SK-N-MC (cell line): ENCODE measurements at regions not wholly inside any gene's neighbourhood (a gene's known extent, or its start where the extent isn't known, plus 50 kb on each side); places are given as distances from the start of the nearest gene placed in this dataset.
"Not testable (repeated sequence)": the region's sequence is repeated elsewhere in the genome, so short reads cannot be mapped to it uniquely, and the experiment has no call there.

ENCODE experiments used
- DNase-seq: peaks from one replicate; pipeline ENCODE4 v3.0.0-alpha.2; 2011; ENCODE audit warnings: low read depth, low spot score
- H3K27ac ChIP-seq: fragments of 200-600 bp; sonication (generic); 2 replicates; pipeline ENCODE4 v1.5.1; 2016; ENCODE audit warnings: mixed run types
- H3K36me3 ChIP-seq: fragments of 200-600 bp; sonication (generic); 2 replicates; pipeline ENCODE4 v1.6.1; 2017; ENCODE audit warnings: antibody characterized with exemption, low read length, mixed read lengths; ENCODE audit not compliant: insufficient read depth
- H3K4me3 ChIP-seq: fragments of 200-600 bp; sonication (generic); 2 replicates; pipeline ENCODE4 v1.5.1; 2016
- H3K9ac ChIP-seq: fragments of 200-600 bp; sonication (generic); 2 replicates; pipeline ENCODE4 v1.8.0; 2017; ENCODE audit warnings: mixed run types, mixed read lengths; ENCODE audit not compliant: insufficient read length
- H3K9me3 ChIP-seq: fragments of 200-600 bp; sonication (generic); 2 replicates; pipeline ENCODE4 v1.6.1; 2017; ENCODE audit warnings: low read depth, mild to moderate bottlenecking, antibody characterized with exemption, low read length, moderate library complexity, mixed read lengths
- EZH2 ChIP-seq: fragments of 200-600 bp; sonication (generic); IDR thresholded peaks from one replicate; pipeline ENCODE4 v1.6.1; 2017; ENCODE audit warnings: antibody characterized with exemption
- FOXP2 ChIP-seq: optimal IDR thresholded peaks from 2 replicates; pipeline ENCODE3; 2011; ENCODE audit warnings: mild to moderate bottlenecking, moderate library complexity; ENCODE audit not compliant: insufficient read depth; ENCODE audit errors: extremely low read length, control extremely low read depth
- POLR2AphosphoS5 ChIP-seq: IDR thresholded peaks from 2 replicates; pipeline ENCODE4 v1.6.1; 2012; ENCODE audit warnings: mild to moderate bottlenecking, low read depth, low read length, borderline replicate concordance

- Histone ChIP-seq H3K36me3 (no peaks in the 10 kb centered on the region), H3K9me3 (no peaks in the 10 kb centered on the region), H3K27ac (no peak overlapping the region), H3K4me3 (no peak overlapping the region), H3K9ac (no peak overlapping the region)
- DNase-seq: no peak
- TF ChIP-seq FOXP2 (no peak), EZH2 (no peak)
Measured at GRCh38 chr5:82439750-82440445, 161.7 kb upstream of the RPS23 start.

GRCh38 chr5:82437565-82437964 is 159.4 kb upstream of the RPS23 start:
- not testable (repeated sequence) for H3K27ac ChIP-seq, H3K9me3 ChIP-seq, DNase-seq, H3K9ac ChIP-seq, H3K4me3 ChIP-seq, H3K36me3 ChIP-seq

- no peaks in the 10 kb centered on the region for H3K36me3 ChIP-seq
- H3K9me3 ChIP-seq: no peaks in the 10 kb centered on the region
- no peak overlapping the region for H3K9ac ChIP-seq
- H3K27ac ChIP-seq: no peak overlapping the region
- TF ChIP-seq FOXP2 (no peak), POLR2AphosphoS5 (no peak), EZH2 (no peak)
- H3K4me3 ChIP-seq: no peak overlapping the region
- no peak for DNase-seq
Measured at GRCh38 chr5:82436291-82436690, 158.1 kb upstream of the RPS23 start.

GRCh38 chr5:82434696-82435660 is 156.8 kb upstream of the RPS23 start:
- DNase-seq, H3K27ac ChIP-seq, H3K9me3 ChIP-seq, H3K9ac ChIP-seq, H3K4me3 ChIP-seq, H3K36me3 ChIP-seq: not testable (repeated sequence)

GRCh38 chr5:82426464-82427154 is 148.5 kb upstream of the RPS23 start:
- TF ChIP-seq FOXP2: no peak
- no peak for TF ChIP-seq POLR2AphosphoS5
- no peak for TF ChIP-seq EZH2
- H3K9me3 ChIP-seq: no peaks in the 10 kb centered on the region
- no peak for DNase-seq
- no peak overlapping the region for H3K9ac ChIP-seq
- H3K36me3 ChIP-seq: no peaks in the 10 kb centered on the region
- no peak overlapping the region for H3K27ac ChIP-seq
- no peak overlapping the region for H3K4me3 ChIP-seq

- no peak for DNase-seq
- TF ChIP-seq FOXP2 (no peak), EZH2 (no peak), POLR2AphosphoS5 (no peak)
- Histone ChIP-seq H3K36me3 (no peaks in the 10 kb centered on the region), H3K4me3 (no peak overlapping the region), H3K27ac (no peak overlapping the region), H3K9ac (no peak overlapping the region), H3K9me3 (no peaks in the 10 kb centered on the region)
Measured at GRCh38 chr5:82425591-82425990, 147.4 kb upstream of the RPS23 start.

- H3K9me3 ChIP-seq: no peaks in the 10 kb centered on the region
- TF ChIP-seq POLR2AphosphoS5 (no peak), FOXP2 (no peak), EZH2 (no peak)
- no peak overlapping the region for H3K9ac ChIP-seq
- no peaks in the 10 kb centered on the region for H3K36me3 ChIP-seq
- H3K4me3 ChIP-seq: no peak overlapping the region
- DNase-seq: no peak
- H3K27ac ChIP-seq: no peak overlapping the region
Measured at GRCh38 chr5:82424211-82424610, 146.1 kb upstream of the RPS23 start.

GRCh38 chr5:82422751-82423181 is 144.6 kb upstream of the RPS23 start:
- no peak for TF ChIP-seq EZH2
- TF ChIP-seq FOXP2: no peak
- Histone ChIP-seq H3K36me3 (no peaks in the 10 kb centered on the region), H3K9me3 (no peaks in the 10 kb centered on the region), H3K9ac (no peak overlapping the region), H3K4me3 (no peak overlapping the region), H3K27ac (no peak overlapping the region)
- no peak for DNase-seq
